Retinal pigment epithelial cell (primary cell): ENCODE measurements at regions not wholly inside any gene's neighbourhood (a gene's known extent, or its start where the extent isn't known, plus 50 kb on each side); places are given as distances from the start of the nearest gene placed in this dataset.

Experiments
- DNase-seq: peaks from one replicate; pipeline ENCODE4 v3.0.0-alpha.2; 2010; ENCODE audit warnings: low read depth
- H3K4me3 ChIP-seq: 2 replicates; pipeline ENCODE4 v1.5.1; 2011; ENCODE audit warnings: mild to moderate bottlenecking, low read length, control low read depth, moderate library complexity
- TF ChIP-seq, protein P1 (sequence below): conservative IDR thresholded peaks from 2 replicates; pipeline ENCODE4 v1.5.1; 2011; ENCODE audit warnings: low read depth, low read length, control low read depth, inconsistent platforms

DNA sequence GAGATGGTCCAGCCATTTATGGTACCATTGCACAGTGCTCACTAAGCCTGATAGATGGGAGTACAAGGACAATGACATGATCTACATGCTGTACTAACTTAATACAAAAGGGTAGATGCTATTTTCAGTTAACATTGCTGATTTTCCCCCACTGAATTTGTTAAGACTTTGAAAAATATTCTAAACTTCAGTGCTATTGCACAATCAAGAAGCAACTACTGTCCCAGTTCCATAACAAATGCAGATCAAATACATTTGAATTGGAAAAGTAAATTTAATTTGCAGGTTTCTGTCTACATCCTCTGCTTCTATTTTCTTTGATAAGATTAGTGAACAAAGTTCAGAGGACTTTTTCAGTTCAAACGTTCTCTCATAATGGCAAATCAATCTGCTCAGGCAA is 366.8 kb upstream of the FGF13 start:
- no peak overlapping the region for H3K4me3 ChIP-seq
- DNase-seq = no peak
- TF ChIP-seq, protein P1, sequence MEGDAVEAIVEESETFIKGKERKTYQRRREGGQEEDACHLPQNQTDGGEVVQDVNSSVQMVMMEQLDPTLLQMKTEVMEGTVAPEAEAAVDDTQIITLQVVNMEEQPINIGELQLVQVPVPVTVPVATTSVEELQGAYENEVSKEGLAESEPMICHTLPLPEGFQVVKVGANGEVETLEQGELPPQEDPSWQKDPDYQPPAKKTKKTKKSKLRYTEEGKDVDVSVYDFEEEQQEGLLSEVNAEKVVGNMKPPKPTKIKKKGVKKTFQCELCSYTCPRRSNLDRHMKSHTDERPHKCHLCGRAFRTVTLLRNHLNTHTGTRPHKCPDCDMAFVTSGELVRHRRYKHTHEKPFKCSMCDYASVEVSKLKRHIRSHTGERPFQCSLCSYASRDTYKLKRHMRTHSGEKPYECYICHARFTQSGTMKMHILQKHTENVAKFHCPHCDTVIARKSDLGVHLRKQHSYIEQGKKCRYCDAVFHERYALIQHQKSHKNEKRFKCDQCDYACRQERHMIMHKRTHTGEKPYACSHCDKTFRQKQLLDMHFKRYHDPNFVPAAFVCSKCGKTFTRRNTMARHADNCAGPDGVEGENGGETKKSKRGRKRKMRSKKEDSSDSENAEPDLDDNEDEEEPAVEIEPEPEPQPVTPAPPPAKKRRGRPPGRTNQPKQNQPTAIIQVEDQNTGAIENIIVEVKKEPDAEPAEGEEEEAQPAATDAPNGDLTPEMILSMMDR = no peak

DNA sequence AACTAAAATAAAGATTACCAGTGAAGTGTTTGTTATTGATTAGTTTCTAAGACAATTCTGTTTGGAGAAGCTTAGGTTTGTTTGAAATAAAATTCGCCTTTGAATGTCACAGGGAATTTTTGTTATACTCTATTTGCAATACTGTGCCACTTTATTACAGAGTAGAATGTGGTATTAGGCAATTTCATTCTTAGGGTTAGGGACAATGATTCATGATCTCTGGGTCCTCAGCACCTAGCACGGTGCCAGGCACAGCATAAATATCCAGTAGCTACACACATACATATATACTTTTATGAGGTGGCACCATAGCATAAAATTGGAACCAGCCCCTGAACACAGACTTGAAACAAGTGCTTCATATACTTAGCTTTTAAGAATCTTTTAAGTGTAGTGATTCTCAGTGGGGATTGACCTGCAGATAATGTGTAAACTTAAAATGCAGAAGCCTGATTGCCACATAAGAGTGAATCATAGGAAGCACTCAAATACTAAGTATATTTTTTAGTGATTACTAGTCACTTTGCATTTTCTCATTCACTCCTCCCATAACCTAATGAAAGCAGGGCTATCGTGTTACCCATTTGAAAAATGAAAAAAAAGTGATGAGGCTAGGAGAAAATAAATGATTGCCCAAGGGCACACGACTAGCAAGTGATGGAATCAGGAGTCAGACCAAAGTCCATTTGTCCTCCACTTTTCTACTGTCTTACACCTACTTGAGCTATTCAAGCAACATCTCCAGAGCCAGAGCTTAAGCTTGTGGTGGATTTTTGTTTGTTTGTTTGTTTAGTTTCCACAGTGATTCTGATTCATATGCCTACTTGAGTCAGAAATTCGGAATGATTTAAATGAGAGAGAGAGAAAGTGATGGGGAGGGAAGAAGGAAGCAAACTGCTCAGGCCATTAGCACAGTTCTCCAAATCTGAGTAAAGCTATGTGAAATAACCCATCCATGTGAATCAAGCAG is 366.0 kb upstream of the FGF13 start:
- TF ChIP-seq, protein P1 = no peak
- no peak for DNase-seq

DNA sequence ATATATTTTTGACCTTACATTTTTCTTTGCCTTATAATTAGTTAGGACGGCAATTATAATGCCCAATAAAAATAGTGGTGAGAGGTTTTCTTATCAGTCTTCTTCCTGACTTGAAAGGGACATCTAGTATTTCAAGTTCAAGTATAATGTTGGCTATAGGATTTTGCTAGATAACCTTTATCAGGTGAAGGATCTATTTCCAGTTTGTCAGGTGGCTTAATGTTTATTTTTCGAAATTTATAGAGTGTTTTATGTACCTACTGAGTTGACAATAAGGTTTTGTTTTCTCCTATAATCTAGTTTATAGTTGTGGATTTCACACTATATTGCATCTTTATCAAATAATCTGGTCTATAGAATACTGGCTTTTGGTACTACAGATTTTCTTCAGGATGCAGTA is 351.8 kb upstream of the FGF13 start:
- TF ChIP-seq, protein P1 = no peak
- H3K4me3 ChIP-seq = no peak overlapping the region
- DNase-seq = no peak

More for the DNA sequence above, 366.0 kb upstream of the FGF13 start:
- no peak overlapping the region for H3K4me3 ChIP-seq

DNA sequence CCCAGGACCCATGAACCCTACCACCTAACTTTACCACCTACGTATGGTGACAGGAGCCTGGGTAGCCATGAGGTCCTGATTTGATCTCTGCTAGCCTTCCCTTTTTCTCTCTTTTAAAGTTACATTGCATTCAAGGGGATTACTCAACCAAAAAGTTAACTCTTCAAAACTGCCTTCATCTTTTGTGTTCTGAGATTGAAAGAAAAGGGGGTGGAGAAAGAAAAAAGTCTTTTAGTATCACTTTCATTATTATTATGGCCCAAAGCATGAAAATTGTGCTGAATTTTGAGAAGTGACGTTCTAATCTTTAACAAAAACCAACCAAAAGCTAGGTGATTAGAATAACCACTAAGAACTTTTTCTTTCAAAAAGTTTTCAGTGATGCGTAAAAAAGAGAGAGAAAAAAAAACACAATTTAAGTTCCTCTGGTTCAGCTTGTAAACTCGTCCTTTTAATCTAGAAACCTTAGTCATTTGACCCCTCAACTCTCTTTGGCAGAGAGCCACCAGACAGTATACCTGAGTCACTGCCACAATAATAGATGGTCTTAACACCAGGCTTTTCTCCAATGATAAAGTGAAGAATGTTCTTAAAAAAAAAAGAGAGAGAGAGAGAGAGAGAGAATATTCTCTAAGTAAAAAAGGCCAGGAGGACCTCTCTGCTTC is 347.4 kb upstream of the FGF13 start:
- DNase-seq = peak; percentile 26
- no peak overlapping the region for H3K4me3 ChIP-seq
- TF ChIP-seq, protein P1 = no peak

DNA sequence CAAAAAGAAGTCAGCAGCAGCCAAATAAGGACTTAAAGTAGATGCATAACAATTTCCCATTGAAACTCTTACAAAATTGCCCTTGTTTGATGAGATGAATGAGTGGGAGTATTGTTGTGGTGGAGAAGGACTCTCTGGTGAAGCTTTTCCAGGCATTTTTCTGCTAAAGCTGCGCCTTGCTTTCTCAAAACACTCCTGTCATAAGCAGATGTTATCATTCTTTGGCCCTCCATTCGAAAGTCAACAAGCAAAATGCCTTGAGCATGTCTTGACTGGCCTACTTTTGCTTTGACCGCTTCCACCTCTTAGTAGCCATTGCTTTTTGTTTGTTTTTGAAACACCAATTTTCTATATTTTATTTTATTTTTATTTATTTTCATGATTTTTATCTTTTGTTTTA is 340.9 kb upstream of the FGF13 start:
- H3K4me3 ChIP-seq = no peak overlapping the region
- no peak for DNase-seq
- TF ChIP-seq, protein P1 = no peak

DNA sequence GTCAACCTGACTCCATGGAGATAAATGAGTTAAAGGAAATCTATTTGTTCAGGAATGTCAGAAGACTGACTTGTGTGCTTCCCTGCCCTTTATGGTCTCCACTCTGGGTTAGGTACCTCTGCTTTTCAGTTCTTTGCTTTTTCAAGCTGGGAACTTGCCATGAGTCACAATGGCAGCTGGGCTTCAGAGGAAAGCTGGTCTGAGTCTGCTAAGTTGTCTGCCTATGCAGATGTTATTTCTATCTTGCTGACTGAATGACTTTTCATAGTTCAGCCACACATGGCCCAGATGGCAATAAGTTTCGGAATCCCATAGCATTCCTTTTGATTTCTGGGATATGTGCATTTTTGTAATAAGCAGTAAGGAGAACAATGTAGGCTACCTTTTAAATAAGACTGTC is 337.9 kb upstream of the FGF13 start:
- no peak overlapping the region for H3K4me3 ChIP-seq
- TF ChIP-seq, protein P1 = no peak
- DNase-seq = no peak
